Panc1 (cell line): ENCODE measurements at regions not wholly inside any gene's neighbourhood (a gene's known extent, or its start where the extent isn't known, plus 50 kb on each side); places are given as distances from the start of the nearest gene placed in this dataset.

ENCODE experiments used
- ATAC-seq: fragments of 200-7000 bp; cut with Tn5 transposase; 2 replicates; pipeline ENCODE4 v1.9.1; 2020; ENCODE audit warnings: mild to moderate bottlenecking, moderate library complexity
- BruUV-seq: library from RNA; stranded (reverse); fragments of 400-500 nt; replicated peaks from 2 replicates; lab custom pipeline; 2021; lab: Mats Ljungman, UMichigan
- CTCF ChIA-PET: fragments of 300-600 bp; sonication (Branson Sonifier 250); formaldehyde crosslinking; loops from one replicate; lab custom pipeline; 2022; ENCODE audit warnings: antibody characterized with exemption; lab: Charles Lee
- POLR2A ChIA-PET: fragments of 300-600 bp; sonication (Branson Sonifier 250); formaldehyde crosslinking; loops from one replicate; lab custom pipeline; 2022; ENCODE audit warnings: antibody characterized with exemption; lab: Charles Lee
- DNase-seq: peaks from one replicate; pipeline ENCODE4 v3.0.0-alpha.2; 2010; ENCODE audit warnings: low read depth, low spot score
- H3K27ac ChIP-seq: 2 replicates; pipeline ENCODE4 v1.5.1; 2011; ENCODE audit warnings: mild to moderate bottlenecking, low read length, inconsistent platforms
- H3K27me3 ChIP-seq: fragments of 200-500 bp; sonication (Bioruptor generic); 2 replicates; pipeline ENCODE4 v1.6.0; 2014; ENCODE audit warnings: low read length, inconsistent platforms; ENCODE audit not compliant: control insufficient read depth, insufficient read depth
- H3K36me3 ChIP-seq: fragments of 200-500 bp; sonication (Bioruptor generic); 2 replicates; pipeline ENCODE4 v1.5.1; 2014; ENCODE audit warnings: inconsistent platforms, mild to moderate bottlenecking, low read length, moderate library complexity; ENCODE audit not compliant: control insufficient read depth, insufficient read depth
- H3K4me1 ChIP-seq: 2 replicates; pipeline ENCODE4 v1.5.1; 2011; ENCODE audit warnings: inconsistent platforms, mild to moderate bottlenecking, low read length, moderate library complexity; ENCODE audit not compliant: control insufficient read depth, insufficient read depth
- H3K4me3 ChIP-seq, 2 experiments: 2 replicates each; pipeline ENCODE4 v1.5.1; 2011 to 2012; ENCODE audit warnings: low read depth in 2 of 2, low read length in 2 of 2, mild to moderate bottlenecking in 2 of 2, inconsistent platforms in 1 of 2, moderate library complexity in 1 of 2
- H3K9me3 ChIP-seq: fragments of 200-500 bp; sonication (Bioruptor generic); 2 replicates; pipeline ENCODE4 v1.5.1; 2014; ENCODE audit warnings: low read depth, mild to moderate bottlenecking, inconsistent platforms, low read length, moderate library complexity; ENCODE audit not compliant: control insufficient read depth, insufficient read depth
- CTCF ChIP-seq: fragments of 450-650 bp; IDR thresholded peaks from 2 replicates; pipeline ENCODE4 v1.5.1; 2017; ENCODE audit warnings: mild to moderate bottlenecking
- POLR2AphosphoS5 ChIP-seq: IDR thresholded peaks from 2 replicates; pipeline ENCODE4 v1.6.1; 2012; ENCODE audit warnings: mild to moderate bottlenecking, low read depth, low read length, moderate library complexity
- REST ChIP-seq, 2 experiments: IDR thresholded peaks; 2 replicates each; pipeline ENCODE4 v1.6.1; 2011 to 2012; ENCODE audit warnings: low read depth in 2 of 2, control low read depth in 1 of 2, low read length in 1 of 2, mild to moderate bottlenecking in 1 of 2, moderate library complexity in 1 of 2; ENCODE audit not compliant: insufficient read depth in 1 of 2
- SIN3A ChIP-seq: IDR thresholded peaks from 2 replicates; pipeline ENCODE4 v1.6.1; 2012; ENCODE audit warnings: low read depth, mild to moderate bottlenecking, low read length, moderate library complexity, borderline replicate concordance; ENCODE audit not compliant: insufficient read depth
- TCF7L2 ChIP-seq: IDR thresholded peaks from 2 replicates; pipeline ENCODE4 v1.6.1; 2011; ENCODE audit warnings: mild to moderate bottlenecking, low read depth, low read length, inconsistent platforms
- in situ Hi-C: cut with HindIII; loops from 2 replicates; pipeline ENCODE4 v1.10.0; 2016; ENCODE audit warnings: low sequenced_read_pairs, low pct_unique_long_range_greater_than_20kb
- intact Hi-C: fragments of 100-400 bp; cut with micrococcal nuclease; formaldehyde crosslinking; loops from one replicate; pipeline ENCODE4 v1.10.0; 2022; ENCODE audit not compliant: unreplicated experiment

- CTCF ChIA-PET = no interaction called here
- Histone ChIP-seq H3K27ac (no peak overlapping the region), H3K9me3 (no peaks in the 10 kb centered on the region), H3K27me3 (no peaks in the 10 kb centered on the region), H3K36me3 (no peaks in the 10 kb centered on the region), H3K4me1 (no peaks in the 10 kb centered on the region), H3K4me3 (no peak overlapping the region)
- intact Hi-C loops (no loop called here), in situ Hi-C loops (no loop called here)
- POLR2A ChIA-PET = no interaction called here
- BruUV-seq = no TSS peak
- DNase-seq = no peak
- ATAC-seq = no peak
- TF ChIP-seq TCF7L2 = no peak
- TF ChIP-seq CTCF = no peak
- TF ChIP-seq POLR2AphosphoS5 = no peak
- no peak for TF ChIP-seq SIN3A
- TF ChIP-seq REST (IDR thresholded peaks at IDR 0.05; ENCODE audit: insufficient read depth in 1 of 2, low read depth in 2 of 2, low read length in 1 of 2) = no peak
Observed at GRCh38 chr3:5889374-5889773, 701.9 kb downstream of the EDEM1 start.

- in situ Hi-C loops = no loop called here
- TF ChIP-seq POLR2AphosphoS5 (no peak), SIN3A (no peak), CTCF (no peak), REST (IDR thresholded peaks at IDR 0.05; ENCODE audit: insufficient read depth in 1 of 2, low read depth in 2 of 2, low read length in 1 of 2) (no peak), TCF7L2 (no peak)
- H3K9me3 ChIP-seq = no peaks in the 10 kb centered on the region
- H3K4me1 ChIP-seq = no peaks in the 10 kb centered on the region
- POLR2A ChIA-PET = no interaction called here
- no TSS peak for BruUV-seq
- intact Hi-C loops = no loop called here
- ATAC-seq = no peak
- no peaks in the 10 kb centered on the region for H3K36me3 ChIP-seq
- no peak overlapping the region for H3K4me3 ChIP-seq
- H3K27me3 ChIP-seq = no peaks in the 10 kb centered on the region
- CTCF ChIA-PET = no interaction called here
- H3K27ac ChIP-seq = no peak overlapping the region
- DNase-seq = no peak
Observed at GRCh38 chr3:5891711-5892110, 704.2 kb downstream of the EDEM1 start.
